HG02884 (cell line): ENCODE measurements at regions not wholly inside any gene's neighbourhood (a gene's known extent, or its start where the extent isn't known, plus 50 kb on each side); places are given as distances from the start of the nearest gene placed in this dataset.

Experiments used
- ATAC-seq: cut with Tn5 transposase; IDR thresholded peaks from one replicate; pipeline ENCODE4 v1.9.1; 2021; ENCODE audit warnings: mild to moderate bottlenecking, moderate library complexity; ENCODE audit not compliant: unreplicated experiment

DNA sequence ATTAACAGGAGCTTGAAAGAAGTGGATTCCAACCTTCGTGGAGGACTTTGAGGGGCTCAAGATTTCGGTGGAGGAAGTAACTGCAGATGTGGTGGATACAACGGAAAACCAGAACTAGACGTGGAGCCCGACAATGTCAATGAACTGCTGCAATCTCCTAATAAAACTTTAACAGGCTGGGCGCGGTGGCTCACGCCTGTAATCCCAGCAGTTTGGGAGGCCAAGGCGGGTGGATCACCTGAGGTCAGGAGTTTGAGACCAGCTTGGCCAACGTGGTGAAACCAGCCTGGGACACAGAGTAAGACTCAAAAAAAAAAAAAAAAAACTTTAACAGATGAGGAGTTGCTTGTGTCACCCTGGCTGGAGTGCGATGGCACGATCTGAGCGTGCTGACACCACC is 477.8 kb upstream of the MKI67 start:
- ATAC-seq, result no peak

DNA sequence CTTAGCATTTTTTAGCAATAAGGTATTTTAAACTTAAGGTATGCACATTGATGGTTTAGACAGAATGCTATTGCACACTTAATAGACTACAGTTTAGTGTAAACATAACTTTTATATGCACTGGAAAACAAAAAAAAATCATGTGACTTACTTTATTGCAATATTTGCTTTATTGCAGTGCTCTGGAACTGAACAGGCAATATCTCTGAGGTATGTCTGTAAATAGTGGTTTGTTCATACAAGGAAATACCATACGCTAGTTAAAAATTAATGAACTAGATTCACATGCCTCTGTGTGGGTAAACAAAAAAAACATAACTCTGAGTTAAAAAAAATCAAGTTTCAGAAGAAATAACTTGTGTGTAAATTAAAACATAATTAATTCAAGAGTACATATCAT is 479.0 kb upstream of the MKI67 start:
- ATAC-seq, result no peak

DNA sequence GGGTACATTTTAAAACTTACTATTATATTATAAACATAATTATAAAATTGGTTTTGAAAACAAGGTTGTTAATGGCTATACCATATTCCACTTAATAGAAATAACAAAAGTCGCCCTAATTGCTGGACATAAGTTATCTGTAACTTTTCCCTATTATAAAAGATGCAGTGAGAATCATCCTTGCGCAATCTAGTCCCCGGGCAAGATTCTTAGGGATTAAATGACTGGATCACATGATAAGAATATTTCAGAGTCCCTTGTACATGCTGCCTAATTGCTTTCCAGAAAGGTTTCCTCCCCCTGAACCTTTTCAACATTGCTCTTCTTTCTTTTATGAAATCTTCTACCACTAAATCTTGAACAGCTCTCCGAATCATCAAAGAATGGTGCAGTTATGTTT is 479.8 kb upstream of the MKI67 start:
- ATAC-seq, result no peak

DNA sequence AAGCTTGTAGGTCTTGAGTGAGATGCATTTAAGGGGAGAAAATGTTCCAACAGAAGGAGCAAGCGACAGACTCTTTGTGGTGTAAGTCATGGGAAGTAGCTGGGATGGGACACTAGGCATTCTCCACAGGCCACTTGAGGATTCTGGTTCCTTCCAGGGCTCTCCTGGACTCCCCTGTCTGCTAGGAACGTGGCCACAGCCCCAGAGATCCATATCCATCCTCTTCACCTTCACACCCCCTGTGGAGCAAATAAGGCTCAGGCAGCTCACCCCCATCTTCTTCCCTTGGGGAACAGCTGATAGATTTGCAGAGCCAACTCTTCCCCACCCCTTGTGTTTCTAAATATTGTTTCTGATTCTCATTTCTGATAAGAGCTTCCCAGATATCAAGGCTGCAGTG is 482.6 kb upstream of the MKI67 start:
- ATAC-seq, result no peak

DNA sequence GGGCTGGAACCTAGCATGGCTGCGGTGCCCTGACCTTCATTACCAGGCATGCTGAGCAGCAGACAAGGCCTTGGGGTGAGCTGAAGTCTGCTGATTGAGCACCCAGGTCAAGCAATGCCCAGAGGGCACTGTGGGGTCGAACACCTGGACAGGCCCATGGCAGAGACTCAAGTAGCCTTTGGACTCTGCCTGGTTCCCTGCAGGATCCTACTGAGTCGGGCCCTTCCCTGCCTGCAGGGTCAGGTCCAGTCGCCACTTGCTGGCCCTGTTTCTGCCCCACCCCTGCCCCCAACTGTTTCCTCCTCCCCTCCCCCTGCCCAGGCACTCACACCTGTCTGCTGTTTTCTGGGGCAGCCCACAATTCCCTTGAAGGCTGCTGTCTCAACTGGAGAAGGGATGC is 483.2 kb upstream of the MKI67 start:
- ATAC-seq, result no peak

DNA sequence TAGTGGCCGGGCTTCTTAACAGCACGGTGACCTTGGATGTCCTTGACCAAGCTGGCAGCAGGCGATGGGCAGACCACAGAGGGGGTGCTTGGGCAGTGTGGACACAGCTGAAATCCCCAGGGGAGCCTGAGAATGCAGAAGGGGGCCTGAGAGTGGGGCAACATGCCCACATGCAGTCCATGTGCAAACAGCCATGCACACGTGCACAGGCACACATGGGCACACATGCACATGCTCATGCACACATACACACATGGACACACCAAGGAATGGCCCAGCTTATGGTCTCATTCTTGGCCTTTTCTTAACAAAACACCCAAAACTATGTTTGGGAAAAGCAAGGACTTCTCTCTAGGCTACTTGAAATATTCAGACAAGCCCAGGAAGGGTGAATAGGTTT is 483.9 kb upstream of the MKI67 start:
- no peak for ATAC-seq

DNA sequence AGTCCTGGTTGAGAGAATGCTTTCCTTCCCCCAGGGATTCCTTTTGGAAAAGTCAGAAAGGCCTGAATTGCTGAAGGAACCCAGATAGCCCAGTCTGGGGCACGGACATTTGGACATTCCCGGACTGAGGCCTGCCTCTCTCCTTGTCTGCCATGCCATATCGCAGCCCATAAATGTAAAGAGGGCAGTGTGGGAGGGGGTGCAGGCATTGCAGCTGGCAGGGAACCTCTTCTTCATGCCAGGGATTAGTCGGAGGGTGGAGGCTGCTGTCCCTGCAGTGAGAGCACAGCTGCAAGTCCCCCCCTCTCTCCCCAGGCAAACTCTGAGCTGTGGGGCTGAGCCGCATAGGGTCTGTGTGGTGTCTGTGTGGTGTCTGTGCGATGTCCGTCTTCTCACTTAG is 486.0 kb upstream of the MKI67 start:
- no peak for ATAC-seq

DNA sequence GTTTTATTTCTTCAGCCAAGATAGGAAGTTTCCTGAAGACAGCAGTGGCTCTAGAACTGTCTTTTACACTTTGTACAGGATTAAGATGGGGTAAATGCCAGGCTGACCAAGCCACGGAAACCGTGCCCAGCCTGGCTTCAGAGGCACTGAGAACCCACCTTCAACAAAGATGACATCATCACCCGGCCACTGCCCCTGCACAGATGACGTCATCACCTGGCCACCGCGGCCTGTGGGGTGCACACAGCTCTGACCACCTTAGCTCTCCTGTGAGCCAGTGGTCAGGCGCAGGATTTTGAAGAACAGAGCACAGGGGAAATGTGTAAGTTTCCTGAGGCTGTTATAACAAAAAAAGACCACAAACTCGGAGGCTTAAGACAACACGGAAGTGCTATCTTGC is 486.4 kb upstream of the MKI67 start:
- no peak for ATAC-seq

DNA sequence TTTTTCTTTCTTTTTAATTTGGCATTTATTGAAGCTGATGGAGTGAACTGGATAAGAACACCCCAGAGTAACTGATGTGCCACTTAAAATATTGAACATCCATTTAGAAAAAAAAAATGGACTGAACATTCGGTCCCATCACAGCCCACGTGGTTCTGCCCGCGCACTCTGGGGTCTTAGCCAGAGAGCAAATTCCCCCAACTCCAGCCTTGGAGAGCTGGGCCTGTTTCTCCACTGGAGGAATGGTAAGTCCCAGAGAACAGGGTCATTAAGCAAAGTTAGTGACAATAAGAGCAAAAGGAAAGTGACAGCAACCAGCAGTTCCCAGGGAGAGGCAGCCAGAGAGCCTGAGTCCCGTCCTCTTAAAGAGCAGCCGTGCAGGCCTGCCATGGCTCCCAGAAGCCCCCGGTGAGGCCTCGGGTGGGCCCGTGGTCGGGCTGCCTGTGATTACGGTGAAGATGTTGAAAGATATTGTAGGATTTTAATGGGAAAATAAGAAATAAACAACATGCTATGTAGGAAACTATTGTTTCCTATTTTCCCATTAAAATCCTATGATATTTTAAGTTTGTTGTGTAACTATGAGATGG is 487.9 kb upstream of the MKI67 start:
- ATAC-seq, result no peak

DNA sequence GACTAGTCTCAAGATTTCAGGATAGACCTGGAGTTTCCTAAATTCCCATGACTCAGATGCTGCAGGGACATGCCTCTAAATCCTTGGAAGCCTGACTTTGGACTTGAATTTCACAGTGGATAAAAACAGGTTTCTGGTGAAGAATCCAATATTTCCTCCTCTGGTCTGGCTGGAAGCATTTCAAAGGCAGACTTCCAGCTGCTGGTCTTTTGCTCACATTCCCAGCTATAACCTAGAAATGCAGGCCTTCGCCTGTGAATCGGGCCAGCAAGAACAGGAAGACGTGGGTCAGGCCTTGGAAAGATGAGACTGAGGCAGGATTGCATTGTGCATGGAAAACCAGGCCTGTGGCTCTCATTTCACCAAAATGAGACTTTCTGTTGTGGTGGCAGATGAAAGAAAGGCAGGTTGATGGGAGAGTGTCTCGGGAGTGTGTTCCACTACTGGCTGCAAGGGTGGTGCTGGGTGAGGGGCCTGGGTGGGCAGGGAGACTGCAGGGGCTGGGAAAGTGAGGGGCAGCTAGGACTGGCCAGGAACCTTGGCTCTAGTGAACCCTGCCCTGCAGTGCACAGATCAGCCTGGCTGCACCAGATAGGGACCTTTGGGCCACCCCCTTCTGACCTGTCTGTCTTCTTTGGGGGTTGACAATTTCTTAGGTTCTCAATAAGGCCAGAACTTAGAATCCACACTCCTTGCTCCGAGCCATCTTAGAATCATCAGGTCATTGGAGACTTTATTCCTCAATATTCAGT is 488.8 kb upstream of the MKI67 start:
- ATAC-seq, result no peak

DNA sequence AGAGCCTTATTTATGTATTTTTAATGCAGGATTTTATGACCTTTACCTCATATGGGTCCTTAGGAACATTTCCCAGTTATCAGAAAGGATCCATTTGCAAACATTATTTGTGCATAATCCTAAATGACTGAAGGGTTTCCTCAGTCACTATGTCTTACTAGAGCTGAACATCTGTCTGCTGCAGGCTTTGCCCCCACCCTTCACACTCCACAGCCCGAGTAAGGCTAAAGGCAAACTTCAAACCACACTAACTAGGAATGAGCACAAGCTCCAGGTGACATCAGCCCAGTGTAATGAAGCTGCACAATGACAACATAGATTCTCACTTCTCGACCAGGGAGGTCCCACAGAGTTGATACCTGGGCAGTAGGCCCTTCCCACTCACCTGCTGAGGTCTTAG is 491.3 kb upstream of the MKI67 start:
- no peak for ATAC-seq

DNA sequence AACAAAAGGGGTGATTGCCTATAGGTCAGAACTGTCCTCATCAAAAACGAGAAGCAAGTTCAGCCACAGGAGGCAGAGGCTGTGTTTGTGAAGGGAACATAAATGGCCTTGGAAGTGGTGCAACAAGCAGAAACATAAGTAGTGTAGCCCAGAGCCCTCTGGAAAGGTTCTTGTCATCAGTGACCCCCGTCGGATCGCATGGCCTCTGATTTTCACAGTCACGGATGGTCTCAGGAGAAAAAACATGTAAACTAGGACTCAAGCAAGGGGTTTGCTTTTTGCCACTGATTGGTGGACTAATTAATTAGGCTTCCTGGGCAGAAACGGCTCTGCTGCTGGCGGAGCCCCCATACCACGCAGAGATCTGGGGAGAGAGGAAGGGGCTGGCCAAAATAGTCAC is 496.5 kb upstream of the MKI67 start:
- no peak for ATAC-seq

DNA sequence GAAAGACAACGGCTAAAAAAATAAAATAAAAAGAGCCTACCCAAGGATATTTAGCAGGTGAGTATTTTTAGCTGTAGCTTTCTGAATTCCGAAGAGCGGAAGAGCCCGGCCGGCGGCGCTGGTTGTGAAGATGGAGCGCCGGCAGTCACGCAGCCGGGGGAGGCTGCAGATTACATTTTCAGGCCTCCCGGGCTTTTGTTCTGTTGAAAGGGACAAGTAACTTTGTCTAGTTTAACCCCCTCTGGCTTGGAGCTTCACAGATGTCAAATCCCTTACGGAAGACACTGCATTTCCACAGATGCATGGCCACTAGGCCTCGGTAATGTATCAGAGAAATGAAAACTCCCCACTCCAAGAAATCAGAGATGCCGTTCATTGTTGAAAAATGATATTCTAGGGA is 497.6 kb upstream of the MKI67 start:
- ATAC-seq, result no peak

DNA sequence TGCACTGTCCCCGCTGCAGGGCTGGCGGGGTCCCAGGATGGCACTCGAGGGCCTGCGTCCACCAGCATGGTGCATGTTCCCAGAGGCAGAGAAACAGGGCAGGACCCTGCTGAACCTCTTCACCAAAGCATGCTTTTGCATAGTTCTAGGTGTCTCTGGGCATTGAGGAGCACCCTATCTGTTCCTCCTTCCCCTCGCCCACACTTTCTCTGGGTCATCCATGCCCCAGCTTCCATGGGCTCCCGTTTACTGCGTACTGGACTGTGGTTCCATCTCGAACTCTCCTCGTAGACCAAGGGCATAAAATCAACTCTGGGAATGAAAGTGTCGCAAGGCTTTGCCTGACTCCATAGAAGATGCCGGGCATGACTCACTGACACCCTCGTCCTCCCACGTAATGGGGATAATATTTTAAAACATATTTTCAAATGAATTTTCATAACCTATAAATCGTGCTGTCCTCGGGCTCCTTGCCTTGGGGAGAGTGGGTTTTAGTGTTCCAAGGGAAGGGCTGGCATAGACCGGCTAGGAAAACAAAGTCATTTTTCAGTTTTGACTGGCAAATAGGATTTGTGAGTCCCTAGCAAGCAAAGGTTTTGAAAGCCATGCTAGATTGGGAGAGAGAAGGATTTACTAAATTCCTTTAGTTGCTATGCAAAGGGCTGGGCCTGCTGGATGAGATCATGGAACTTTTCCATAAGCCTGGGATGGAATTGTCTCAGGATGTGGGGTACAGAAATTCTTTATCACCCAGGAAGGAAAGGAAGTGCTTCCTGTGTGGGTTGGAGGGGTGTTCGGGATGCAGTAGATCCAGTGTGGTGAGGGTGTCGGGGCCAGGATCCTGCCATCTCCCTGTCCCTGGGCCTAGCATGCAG is 498.7 kb upstream of the MKI67 start:
- ATAC-seq, result no peak

DNA sequence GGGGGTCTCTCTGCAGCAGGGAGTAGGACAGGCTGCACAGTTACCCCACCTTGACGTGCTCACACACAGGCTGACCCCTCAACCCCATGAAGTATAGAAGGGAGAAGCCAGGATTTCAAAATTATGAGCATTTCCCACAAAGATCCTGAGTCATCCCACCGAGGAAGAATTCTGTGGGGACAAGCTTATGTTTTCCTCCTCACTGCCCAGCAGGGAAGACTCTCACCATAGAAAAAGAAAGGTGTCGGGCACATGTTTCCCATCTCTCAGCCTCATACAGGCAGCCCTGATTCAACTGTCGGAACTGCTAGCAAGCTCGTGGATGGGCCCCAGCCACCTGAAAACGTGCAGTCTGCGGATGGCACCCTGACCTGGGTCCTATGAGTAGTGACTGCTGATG is 499.7 kb upstream of the MKI67 start:
- no peak for ATAC-seq

DNA sequence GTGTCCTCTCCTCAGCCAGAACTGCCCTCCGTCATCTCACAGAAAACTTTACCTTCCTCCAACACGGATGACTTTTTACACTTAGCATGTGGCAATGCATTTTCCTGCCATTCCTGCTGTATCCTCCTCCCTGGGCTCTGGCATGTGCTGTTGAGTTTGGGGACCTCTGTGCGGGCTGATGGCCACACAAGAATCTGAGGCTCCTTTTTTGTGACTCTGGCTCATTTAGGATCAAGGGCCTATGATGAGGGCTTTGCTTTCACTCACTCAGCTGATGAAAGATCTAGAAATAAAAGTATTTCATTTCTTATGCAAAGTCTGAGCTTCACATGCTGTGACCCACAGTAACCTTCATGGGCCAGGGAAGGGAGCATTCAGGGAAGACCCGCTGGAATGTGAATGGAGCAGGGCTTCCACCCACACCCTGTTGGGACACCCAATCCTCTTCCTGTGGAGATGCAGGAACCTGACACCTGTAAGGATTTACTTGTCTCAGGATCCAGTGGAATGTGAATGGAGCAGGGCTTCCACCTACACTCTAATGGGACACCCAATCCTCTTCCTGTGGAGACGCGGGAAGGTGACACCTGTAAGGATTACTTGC is 500.3 kb upstream of the MKI67 start:
- ATAC-seq, result no peak

DNA sequence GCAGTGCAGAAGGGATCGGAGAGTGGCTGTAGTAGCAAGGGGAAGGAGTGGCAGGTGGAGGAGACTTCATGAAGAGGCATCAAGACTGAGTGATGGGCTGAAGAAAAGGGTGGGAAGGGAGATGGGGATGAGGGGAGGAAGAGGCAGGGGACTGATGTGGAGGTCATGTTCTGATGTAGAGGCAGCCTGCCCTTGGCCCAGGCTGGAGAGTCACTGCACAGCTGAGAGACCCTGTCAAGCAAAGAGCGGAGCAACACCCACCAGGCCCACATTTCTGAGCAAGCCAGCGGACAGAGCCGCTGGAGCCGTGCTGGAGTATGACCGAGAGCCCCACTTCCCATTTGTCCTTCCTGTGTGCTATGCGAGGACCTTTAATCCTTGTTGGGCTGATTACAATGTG is 501.6 kb upstream of the MKI67 start:
- ATAC-seq, result no peak

DNA sequence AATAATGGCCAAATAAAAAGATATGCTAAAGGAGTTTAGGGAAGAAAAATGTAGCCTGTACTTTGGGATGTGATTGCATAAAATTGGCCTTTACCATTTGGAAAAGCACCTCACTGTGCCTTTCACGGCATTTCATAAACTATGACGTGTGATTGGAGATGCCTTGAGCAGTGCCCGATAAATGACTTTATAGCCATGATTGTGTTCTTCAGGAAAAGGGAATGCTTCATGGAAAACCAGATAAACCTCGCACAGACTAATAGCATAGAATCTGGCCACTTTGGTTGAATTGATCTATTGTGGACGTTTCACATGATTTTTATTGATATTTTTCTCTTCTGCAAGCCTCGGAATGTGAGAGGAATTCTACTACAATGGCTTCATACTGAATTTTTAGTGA is 502.0 kb upstream of the MKI67 start:
- no peak for ATAC-seq

DNA sequence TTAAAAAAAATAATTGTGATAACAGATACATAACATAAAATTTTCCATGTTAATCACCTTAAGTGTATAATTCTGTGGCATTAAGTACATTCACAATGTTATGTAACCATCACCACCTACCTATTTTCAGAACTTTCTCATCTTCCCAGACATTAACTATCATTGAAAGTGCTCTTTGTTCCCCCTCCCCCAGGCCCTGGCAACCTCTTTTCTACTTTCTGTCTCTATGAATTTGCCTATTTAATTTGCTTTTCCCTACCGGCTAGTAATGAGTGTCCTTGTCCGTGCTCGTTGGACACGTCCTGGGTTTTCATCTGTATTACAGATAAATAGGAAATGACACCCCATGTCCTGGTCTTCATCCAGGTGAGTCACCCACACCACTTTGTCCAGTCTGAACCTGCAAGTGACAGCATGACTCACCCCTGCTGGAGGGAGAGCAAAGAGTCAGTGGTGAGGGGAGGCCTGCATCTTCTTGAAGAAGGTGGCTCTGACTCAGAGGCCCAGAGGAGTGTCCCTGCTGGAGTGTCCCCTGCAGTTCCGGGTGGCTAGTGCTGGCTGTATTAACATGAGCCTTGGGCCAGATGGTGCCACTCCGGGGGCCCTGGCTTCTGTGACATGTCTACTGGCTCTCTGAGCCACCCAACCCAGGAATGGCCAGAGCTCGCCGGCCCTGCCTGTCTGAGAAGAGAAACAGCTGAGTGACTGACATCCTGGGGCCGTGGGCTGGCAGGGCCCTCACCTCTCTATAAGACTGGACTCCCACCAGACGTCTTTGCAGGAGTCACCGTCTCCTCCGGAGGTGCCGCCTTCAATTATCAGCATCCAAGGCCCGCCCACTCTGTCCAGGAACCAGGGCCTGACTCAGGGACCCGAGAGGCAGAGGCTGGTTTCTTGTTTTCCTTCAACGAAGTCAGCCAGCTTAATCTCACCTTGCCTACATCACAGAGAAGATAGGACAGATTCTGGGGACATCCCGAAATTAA is 503.2 kb upstream of the MKI67 start:
- ATAC-seq, result no peak

DNA sequence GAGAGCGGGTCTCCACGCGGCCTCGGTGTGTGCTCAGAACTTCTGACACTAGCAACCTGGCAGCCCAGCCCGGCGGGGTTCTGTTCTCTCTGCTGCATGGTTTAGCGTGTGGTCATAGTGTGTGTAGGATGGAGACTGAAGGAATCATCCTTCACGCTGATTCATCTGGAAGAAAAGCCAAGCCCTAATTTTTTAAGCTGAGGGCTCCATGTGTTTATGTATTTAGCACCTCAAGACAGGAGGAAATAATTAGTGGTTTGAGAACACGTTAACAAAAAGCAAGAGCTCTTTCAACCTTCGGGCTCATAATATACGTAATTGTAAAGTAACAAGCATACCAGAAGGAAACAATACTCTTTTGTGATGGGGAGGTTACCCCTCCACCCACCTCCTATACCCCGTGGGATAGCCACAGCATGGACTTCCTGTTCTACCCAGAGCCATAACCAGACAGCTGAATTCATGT is 504.6 kb upstream of the MKI67 start:
- no peak for ATAC-seq
